Adipocyte (in vitro differentiated cells): ENCODE measurements at regions not wholly inside any gene's neighbourhood (a gene's known extent, or its start where the extent isn't known, plus 50 kb on each side); places are given as distances from the start of the nearest gene placed in this dataset.

Experiments used
- DNase-seq: peaks from one replicate; pipeline ENCODE4 v3.0.0-alpha.2; 2015; ENCODE audit warnings: low read depth
- H3K27me3 ChIP-seq: replicated peaks from 2 replicates; pipeline ENCODE4 v1.7.0; 2013; ENCODE audit warnings: mild to moderate bottlenecking, low read length, moderate library complexity; ENCODE audit not compliant: control insufficient read depth, insufficient read depth
- H3K36me3 ChIP-seq: 2 replicates; pipeline ENCODE4 v1.7.0; 2013; ENCODE audit warnings: low read length, mild to moderate bottlenecking, moderate library complexity; ENCODE audit not compliant: control insufficient read depth, insufficient read depth, severe bottlenecking
- H3K4me1 ChIP-seq: 2 replicates; pipeline ENCODE4 v1.7.0; 2013; ENCODE audit warnings: mild to moderate bottlenecking, low read length, moderate library complexity; ENCODE audit not compliant: control insufficient read depth, insufficient read depth
- H3K4me3 ChIP-seq: 2 replicates; pipeline ENCODE4 v1.7.0; 2013; ENCODE audit warnings: mild to moderate bottlenecking, low read length, moderate library complexity
- H3K9ac ChIP-seq: 2 replicates; pipeline ENCODE4 v1.7.0; 2013; ENCODE audit warnings: mild to moderate bottlenecking, low read length, moderate library complexity
- H3K9me3 ChIP-seq: 2 replicates; pipeline ENCODE4 v1.7.0; 2013; ENCODE audit warnings: mild to moderate bottlenecking, low read length, moderate library complexity; ENCODE audit not compliant: control insufficient read depth

GRCh38 chr2:145226901-145227300, 707.0 kb upstream of the ZEB2 start:
- Histone ChIP-seq H3K36me3 (no peaks in the 10 kb centered on the region), H3K4me3 (no peak overlapping the region), H3K9me3 (no peaks in the 10 kb centered on the region), H3K4me1 (no peaks in the 10 kb centered on the region), H3K27me3 (no peaks in the 10 kb centered on the region), H3K9ac (no peak overlapping the region)
- no peak for DNase-seq

GRCh38 chr2:145221516-145221915, 701.6 kb upstream of the ZEB2 start:
- H3K9ac ChIP-seq = no peak overlapping the region
- no peak for DNase-seq
- H3K4me1 ChIP-seq = peaks cover 10% of the 10 kb centered on the region
- no peaks in the 10 kb centered on the region for H3K36me3 ChIP-seq
- H3K4me3 ChIP-seq = no peak overlapping the region
- H3K9me3 ChIP-seq = no peaks in the 10 kb centered on the region
- H3K27me3 ChIP-seq = no peaks in the 10 kb centered on the region

GRCh38 chr2:145221032-145221431, 701.1 kb upstream of the ZEB2 start:
- Histone ChIP-seq H3K36me3 (no peaks in the 10 kb centered on the region), H3K27me3 (no peaks in the 10 kb centered on the region), H3K9ac (no peak overlapping the region), H3K4me3 (no peak overlapping the region), H3K4me1 (peaks cover 10% of the 10 kb centered on the region), H3K9me3 (no peaks in the 10 kb centered on the region)
- DNase-seq = no peak

- no peaks in the 10 kb centered on the region for H3K36me3 ChIP-seq
- no peak for DNase-seq
- H3K4me1 ChIP-seq = peaks cover 10% of the 10 kb centered on the region
- no peaks in the 10 kb centered on the region for H3K27me3 ChIP-seq
- H3K9ac ChIP-seq = no peak overlapping the region
- no peaks in the 10 kb centered on the region for H3K9me3 ChIP-seq
- H3K4me3 ChIP-seq = no peak overlapping the region
These were observed 700.6 kb upstream of the ZEB2 start for GRCh38 chr2:145220496-145220895.

GRCh38 chr2:145207884-145208283, 688.0 kb upstream of the ZEB2 start:
- DNase-seq = no peak
- Histone ChIP-seq H3K9ac (no peak overlapping the region), H3K4me3 (no peak overlapping the region), H3K9me3 (peaks cover 4% of the 10 kb centered on the region), H3K27me3 (no peaks in the 10 kb centered on the region), H3K36me3 (no peaks in the 10 kb centered on the region), H3K4me1 (no peaks in the 10 kb centered on the region)

- no peak overlapping the region for H3K4me3 ChIP-seq
- peaks cover 4% of the 10 kb centered on the region for H3K9me3 ChIP-seq
- H3K4me1 ChIP-seq = no peaks in the 10 kb centered on the region
- H3K9ac ChIP-seq = no peak overlapping the region
- H3K27me3 ChIP-seq = no peaks in the 10 kb centered on the region
- no peak for DNase-seq
- H3K36me3 ChIP-seq = no peaks in the 10 kb centered on the region
These were observed 686.8 kb upstream of the ZEB2 start for GRCh38 chr2:145206496-145207281.

- no peak for DNase-seq
These were observed 684.0 kb upstream of the ZEB2 start for GRCh38 chr2:145203891-145204290.

GRCh38 chr2:145199827-145200706, 680.1 kb upstream of the ZEB2 start:
- DNase-seq = no peak
- Histone ChIP-seq H3K4me3 (no peak overlapping the region), H3K4me1 (no peaks in the 10 kb centered on the region), H3K9ac (no peak overlapping the region), H3K27me3 (no peaks in the 10 kb centered on the region), H3K36me3 (no peaks in the 10 kb centered on the region), H3K9me3 (no peaks in the 10 kb centered on the region)

More at GRCh38 chr2:145203891-145204290, 684.0 kb upstream of the ZEB2 start:
- H3K4me1 ChIP-seq = no peaks in the 10 kb centered on the region
- no peaks in the 10 kb centered on the region for H3K27me3 ChIP-seq
- no peaks in the 10 kb centered on the region for H3K36me3 ChIP-seq
- no peak overlapping the region for H3K4me3 ChIP-seq
- no peaks in the 10 kb centered on the region for H3K9me3 ChIP-seq
- no peak overlapping the region for H3K9ac ChIP-seq

GRCh38 chr2:145199042-145199441, 679.1 kb upstream of the ZEB2 start:
- H3K4me3 ChIP-seq = no peak overlapping the region

GRCh38 chr2:145198555-145198954, 678.6 kb upstream of the ZEB2 start:
- Histone ChIP-seq H3K36me3 (no peaks in the 10 kb centered on the region), H3K9me3 (no peaks in the 10 kb centered on the region), H3K4me3 (no peak overlapping the region), H3K9ac (no peak overlapping the region), H3K27me3 (no peaks in the 10 kb centered on the region), H3K4me1 (no peaks in the 10 kb centered on the region)
- DNase-seq = no peak

More at GRCh38 chr2:145199042-145199441, 679.1 kb upstream of the ZEB2 start:
- Histone ChIP-seq H3K4me1 (no peaks in the 10 kb centered on the region), H3K27me3 (no peaks in the 10 kb centered on the region), H3K36me3 (no peaks in the 10 kb centered on the region), H3K9me3 (no peaks in the 10 kb centered on the region), H3K9ac (no peak overlapping the region)
- DNase-seq = no peak

- Histone ChIP-seq H3K27me3 (no peaks in the 10 kb centered on the region), H3K9ac (no peak overlapping the region), H3K4me3 (no peak overlapping the region), H3K36me3 (no peaks in the 10 kb centered on the region), H3K4me1 (no peaks in the 10 kb centered on the region), H3K9me3 (no peaks in the 10 kb centered on the region)
- DNase-seq = no peak
These were observed 678.0 kb upstream of the ZEB2 start for GRCh38 chr2:145197944-145198343.
